ENCODE measurements at regions not wholly inside any gene's neighbourhood (a gene's known extent, or its start where the extent isn't known, plus 50 kb on each side); places are given as distances from the start of the nearest gene placed in this dataset.
"Not testable (repeated sequence)": the region's sequence is repeated elsewhere in the genome, so short reads cannot be mapped to it uniquely, and the experiment has no call there.

DNA sequence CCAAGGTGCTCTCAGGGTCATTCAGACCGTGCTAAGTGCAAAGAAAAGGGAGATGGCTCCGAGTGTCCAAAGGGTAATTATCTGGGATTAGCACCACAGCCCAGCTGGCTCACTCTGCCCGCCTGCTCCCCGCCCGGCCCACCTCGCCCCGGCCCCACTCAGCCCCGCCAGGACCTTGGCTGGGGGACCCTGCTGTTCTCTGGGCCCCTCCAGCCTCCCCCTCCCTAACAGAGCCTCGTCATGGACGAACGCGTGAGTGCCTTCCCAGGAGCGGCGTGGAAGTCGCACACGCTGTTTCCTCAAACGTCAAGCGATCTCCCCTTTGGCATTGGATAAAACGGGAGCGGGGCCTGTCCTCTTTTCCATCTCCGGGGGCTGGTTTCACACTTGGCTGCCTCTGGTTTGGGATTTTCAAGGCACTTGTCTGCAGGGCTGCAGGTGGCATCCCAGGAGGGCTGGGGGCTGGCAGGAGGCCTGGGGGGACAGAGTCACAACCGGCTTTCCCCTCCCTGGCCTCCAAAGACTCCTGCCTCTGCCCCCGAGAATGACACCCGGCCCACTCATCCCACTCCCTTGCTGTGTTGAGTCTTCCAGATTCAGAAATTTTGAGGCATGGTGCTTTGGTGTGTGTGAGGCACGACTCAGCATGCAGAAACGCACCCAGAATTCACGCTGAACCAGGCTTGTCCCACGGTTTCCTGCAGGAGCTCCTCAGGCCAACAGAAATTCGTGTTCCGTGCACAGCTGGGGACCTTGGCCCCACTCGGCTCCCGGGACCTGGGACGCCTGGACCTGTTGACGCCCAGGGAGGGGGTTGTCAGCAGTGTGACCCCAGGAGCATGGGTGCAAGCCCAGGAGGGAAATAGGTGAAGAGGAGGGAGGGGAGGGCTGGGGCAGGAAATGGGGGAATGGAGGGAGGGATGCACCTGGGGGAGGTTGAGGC is 110.0 kb downstream of the PDGFA start:
- Histone ChIP-seq H3K4me1 (replicated peaks) (no peaks in the 10 kb centered on the region), H3K4me3 (no peak overlapping the region), H3K27ac (no peak overlapping the region), H3K9me3 (no peaks in the 10 kb centered on the region), H3K36me3 (no peaks in the 10 kb centered on the region), H3K27me3 (replicated peaks; ENCODE audit: insufficient read depth) (no peaks in the 10 kb centered on the region)
- WGBS, result 64% methylated on average over 34 of the region's 34 CpGs
- no peak for DNase-seq (ENCODE audit: low spot score)
- intact Hi-C loops (cut with DNase I), result no loop called here
- no peak for TF ChIP-seq POLR2AphosphoS5 (IDR thresholded peaks at IDR 0.05)
- no peak for TF ChIP-seq POLR2A (IDR thresholded peaks at IDR 0.05)
- TF ChIP-seq, protein P1, sequence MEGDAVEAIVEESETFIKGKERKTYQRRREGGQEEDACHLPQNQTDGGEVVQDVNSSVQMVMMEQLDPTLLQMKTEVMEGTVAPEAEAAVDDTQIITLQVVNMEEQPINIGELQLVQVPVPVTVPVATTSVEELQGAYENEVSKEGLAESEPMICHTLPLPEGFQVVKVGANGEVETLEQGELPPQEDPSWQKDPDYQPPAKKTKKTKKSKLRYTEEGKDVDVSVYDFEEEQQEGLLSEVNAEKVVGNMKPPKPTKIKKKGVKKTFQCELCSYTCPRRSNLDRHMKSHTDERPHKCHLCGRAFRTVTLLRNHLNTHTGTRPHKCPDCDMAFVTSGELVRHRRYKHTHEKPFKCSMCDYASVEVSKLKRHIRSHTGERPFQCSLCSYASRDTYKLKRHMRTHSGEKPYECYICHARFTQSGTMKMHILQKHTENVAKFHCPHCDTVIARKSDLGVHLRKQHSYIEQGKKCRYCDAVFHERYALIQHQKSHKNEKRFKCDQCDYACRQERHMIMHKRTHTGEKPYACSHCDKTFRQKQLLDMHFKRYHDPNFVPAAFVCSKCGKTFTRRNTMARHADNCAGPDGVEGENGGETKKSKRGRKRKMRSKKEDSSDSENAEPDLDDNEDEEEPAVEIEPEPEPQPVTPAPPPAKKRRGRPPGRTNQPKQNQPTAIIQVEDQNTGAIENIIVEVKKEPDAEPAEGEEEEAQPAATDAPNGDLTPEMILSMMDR (IDR thresholded peaks at IDR 0.05), result no peak

- Histone ChIP-seq H3K4me1 (replicated peaks) (no peaks in the 10 kb centered on the region), H3K27me3 (replicated peaks; ENCODE audit: insufficient read depth) (no peaks in the 10 kb centered on the region), H3K36me3 (no peaks in the 10 kb centered on the region), H3K27ac (no peak overlapping the region), H3K4me3 (no peak overlapping the region), H3K9me3 (no peaks in the 10 kb centered on the region)
- intact Hi-C loops (cut with DNase I), result no loop called here
- TF ChIP-seq POLR2A (IDR thresholded peaks at IDR 0.05), result no peak
- TF ChIP-seq, protein P1 (IDR thresholded peaks at IDR 0.05), result no peak
- WGBS, result 87% methylated on average over 17 of the region's 20 CpGs
- no peak for DNase-seq (ENCODE audit: low spot score)
Observed at GRCh38 chr7:410395-410910, 109.2 kb downstream of the PDGFA start.

- H3K36me3 ChIP-seq; H3K4me3 ChIP-seq; H3K27me3 ChIP-seq (replicated peaks; ENCODE audit: insufficient read depth); H3K9me3 ChIP-seq; DNase-seq (ENCODE audit: low spot score); H3K27ac ChIP-seq; intact Hi-C loops (cut with DNase I); H3K4me1 ChIP-seq (replicated peaks): not testable (repeated sequence)
- WGBS, result no CpG with 5 or more reads among the region's 24 CpGs
Observed at GRCh38 chr7:411116-411515, 108.5 kb downstream of the PDGFA start.

- TF ChIP-seq POLR2AphosphoS5 (IDR thresholded peaks at IDR 0.05), result no peak
- TF ChIP-seq, protein P1 (IDR thresholded peaks at IDR 0.05), result no peak
- intact Hi-C loops (cut with DNase I), result no loop called here
- Histone ChIP-seq H3K4me1 (replicated peaks) (no peaks in the 10 kb centered on the region), H3K27ac (no peak overlapping the region), H3K27me3 (replicated peaks; ENCODE audit: insufficient read depth) (no peaks in the 10 kb centered on the region), H3K4me3 (no peak overlapping the region), H3K36me3 (no peaks in the 10 kb centered on the region), H3K9me3 (no peaks in the 10 kb centered on the region)
- 82% methylated on average over 29 of the region's 29 CpGs for WGBS
- DNase-seq (ENCODE audit: low spot score), result no peak
Observed at GRCh38 chr7:411677-412312, 107.9 kb downstream of the PDGFA start.

GRCh38 chr7:412313-412710 is 107.3 kb downstream of the PDGFA start:
- Histone ChIP-seq H3K36me3 (no peaks in the 10 kb centered on the region), H3K4me3 (no peak overlapping the region), H3K27ac (no peak overlapping the region), H3K4me1 (replicated peaks) (no peaks in the 10 kb centered on the region), H3K9me3 (no peaks in the 10 kb centered on the region), H3K27me3 (replicated peaks; ENCODE audit: insufficient read depth) (no peaks in the 10 kb centered on the region)
- WGBS, result 93% methylated on average over 13 of the region's 13 CpGs
- TF ChIP-seq POLR2A (IDR thresholded peaks at IDR 0.05), result no peak
- TF ChIP-seq, protein P1 (IDR thresholded peaks at IDR 0.05), result no peak
- TF ChIP-seq POLR2AphosphoS5 (IDR thresholded peaks at IDR 0.05), result no peak
- no peak for DNase-seq (ENCODE audit: low spot score)
- intact Hi-C loops (cut with DNase I), result no loop called here

All from prostate gland (tissue), 2 donors.